H1 (cell line): ENCODE measurements at regions not wholly inside any gene's neighbourhood (a gene's known extent, or its start where the extent isn't known, plus 50 kb on each side); places are given as distances from the start of the nearest gene placed in this dataset.

Source experiments
- CTCF ChIA-PET: fragments of 300-600 bp; sonication (Branson Sonifier 250); formaldehyde crosslinking; loops from one replicate; lab custom pipeline; 2021; ENCODE audit not compliant: partially characterized antibody; lab: Charles Lee
- POLR2A ChIA-PET: fragments of 300-600 bp; sonication (Branson Sonifier 250); formaldehyde crosslinking; loops from one replicate; lab custom pipeline; 2021; ENCODE audit warnings: inconsistent platforms; ENCODE audit not compliant: partially characterized antibody; lab: Charles Lee
- DNase-seq, 2 experiments: peaks; one replicate each; pipeline versions ENCODE4 v3.0.0 to v3.0.0-alpha.2; 2010 to 2022; ENCODE audit warnings: low spot score in 2 of 2, low read depth in 1 of 2, mixed read lengths in 1 of 2
- FAIRE-seq: peaks from 2 replicates; lab custom pipeline; 2011; peaks lifted over from hg19 to GRCh38; lab: Jason Lieb, UNC
- H2AFZ ChIP-seq: 2 replicates; pipeline ENCODE4 v1.8.1; 2012; ENCODE audit warnings: low read length, inconsistent platforms
- H2AK5ac ChIP-seq: 2 replicates; pipeline ENCODE4 v1.6.1; 2013; ENCODE audit warnings: low read depth, low read length
- H2BK120ac ChIP-seq: replicated peaks from 2 replicates; pipeline ENCODE3; 2013; ENCODE audit warnings: low read depth, low read length, inconsistent platforms
- H2BK12ac ChIP-seq: 2 replicates; pipeline ENCODE4 v1.6.1; 2013; ENCODE audit warnings: low read depth, low read length
- H2BK15ac ChIP-seq: 2 replicates; pipeline ENCODE4 v1.6.1; 2013; ENCODE audit warnings: low read length
- H2BK20ac ChIP-seq: 2 replicates; pipeline ENCODE4 v1.6.1; 2013; ENCODE audit warnings: low read length
- H2BK5ac ChIP-seq: 2 replicates; pipeline ENCODE4 v1.6.1; 2013; ENCODE audit warnings: low read depth, low read length
- H3K14ac ChIP-seq: 2 replicates; pipeline ENCODE4 v1.6.1; 2013; ENCODE audit warnings: inconsistent platforms; ENCODE audit not compliant: insufficient read length
- H3K18ac ChIP-seq: 2 replicates; pipeline ENCODE4 v1.6.1; 2013; ENCODE audit warnings: low read length; ENCODE audit errors: extremely low read depth
- H3K23ac ChIP-seq: 2 replicates; pipeline ENCODE4 v1.6.1; 2013; ENCODE audit warnings: inconsistent platforms; ENCODE audit not compliant: insufficient read length
- H3K23me2 ChIP-seq: 2 replicates; pipeline ENCODE4 v1.6.1; 2013; ENCODE audit warnings: low read depth, low read length
- H3K27ac ChIP-seq: 2 replicates; pipeline ENCODE4 v1.6.1; 2011; ENCODE audit warnings: low read depth, low read length, inconsistent platforms
- H3K27me3 ChIP-seq, 4 experiments: replicated peaks in 1 of 4; 1 replicate in 1 of 4; 2 replicates in 3 of 4; pipeline versions ENCODE4 v1.6.1 to v1.8.1; 2011 to 2013; ENCODE audit warnings: low read length in 3 of 4, mild to moderate bottlenecking in 3 of 4, inconsistent platforms in 2 of 4, mixed read lengths in 2 of 4, moderate library complexity in 1 of 4; ENCODE audit not compliant: control insufficient read depth in 3 of 4, insufficient read depth in 3 of 4; ENCODE audit errors: extremely low read depth in 1 of 4
- H3K36me3 ChIP-seq, 4 experiments: 2 replicates each; pipeline versions ENCODE4 v1.6.1 to v1.8.1; 2011 to 2013; ENCODE audit warnings: mild to moderate bottlenecking in 4 of 4, low read length in 3 of 4, moderate library complexity in 2 of 4, control low read depth in 1 of 4, inconsistent platforms in 1 of 4; ENCODE audit not compliant: insufficient read depth in 4 of 4, control insufficient read depth in 2 of 4
- H3K4ac ChIP-seq: replicated peaks from 2 replicates; pipeline ENCODE3; 2013; ENCODE audit warnings: low read length, low read depth, mixed read lengths, inconsistent platforms; ENCODE audit not compliant: insufficient read length
- H3K4me1 ChIP-seq, 4 experiments: replicated peaks in 1 of 4; 1 replicate in 1 of 4; 2 replicates in 3 of 4; pipeline versions ENCODE4 v1.6.1 to v1.8.1; 2011 to 2013; ENCODE audit warnings: low read length in 3 of 4, inconsistent platforms in 2 of 4, mixed read lengths in 1 of 4; ENCODE audit not compliant: insufficient read depth in 4 of 4, control insufficient read depth in 3 of 4
- H3K4me2 ChIP-seq, 2 experiments: 2 replicates each; pipeline versions ENCODE4 v1.6.1 to v1.8.1; 2011 to 2013; ENCODE audit warnings: low read depth in 2 of 2, low read length in 2 of 2, control low read depth in 1 of 2, inconsistent platforms in 1 of 2, mild to moderate bottlenecking in 1 of 2; ENCODE audit not compliant: insufficient read depth in 1 of 2
- H3K4me3 ChIP-seq, 4 experiments: fragments of 200-600, 300-600 bp in 1 of 4; sonication (generic), shearing (Covaris generic), sonication (Bioruptor Twin) in 1 of 4; 2 replicates each; pipeline versions ENCODE4 v1.5.1 to v1.8.1; 2011 to 2016; ENCODE audit warnings: low read length in 4 of 4, low read depth in 3 of 4, control low read depth in 2 of 4, inconsistent platforms in 2 of 4, mild to moderate bottlenecking in 2 of 4, mixed read lengths in 1 of 4, moderate library complexity in 1 of 4; ENCODE audit not compliant: insufficient read depth in 2 of 4; ENCODE audit errors: extremely low read depth in 1 of 4
- H3K56ac ChIP-seq: replicated peaks from 2 replicates; pipeline ENCODE3; 2013; ENCODE audit warnings: low read depth, mild to moderate bottlenecking, mixed read lengths, low read length, inconsistent platforms; ENCODE audit not compliant: insufficient read length
- H3K79me1 ChIP-seq: 2 replicates; pipeline ENCODE4 v1.6.1; 2013; ENCODE audit warnings: low read depth, low read length, control low read depth
- H3K79me2 ChIP-seq, 2 experiments: 2 replicates each; pipeline versions ENCODE4 v1.6.1 to v1.8.1; 2012 to 2013; ENCODE audit warnings: low read length in 2 of 2, mild to moderate bottlenecking in 2 of 2, inconsistent platforms in 1 of 2; ENCODE audit not compliant: insufficient read depth in 2 of 2, control insufficient read depth in 1 of 2
- H3K9ac ChIP-seq, 4 experiments: replicated peaks in 1 of 4; 1 replicate in 1 of 4; 2 replicates in 3 of 4; pipeline versions ENCODE4 v1.6.1 to v1.8.1; 2011 to 2013; ENCODE audit warnings: low read depth in 3 of 4, low read length in 3 of 4, control low read depth in 2 of 4, mild to moderate bottlenecking in 2 of 4, moderate library complexity in 2 of 4, inconsistent platforms in 1 of 4; ENCODE audit errors: extremely low read depth in 1 of 4
- H3K9me3 ChIP-seq, 2 experiments: 2 replicates each; pipeline versions ENCODE4 v1.6.1 to v1.8.1; 2012 to 2013; ENCODE audit warnings: mild to moderate bottlenecking in 2 of 2, moderate library complexity in 2 of 2, control low read depth in 1 of 2, inconsistent platforms in 1 of 2, low read depth in 1 of 2, low read length in 1 of 2, mixed read lengths in 1 of 2; ENCODE audit not compliant: insufficient read depth in 2 of 2
- H4K20me1 ChIP-seq, 2 experiments: replicated peaks in 1 of 2; 2 replicates each; pipeline versions ENCODE3 to v1.8.1; 2011 to 2013; ENCODE audit warnings: inconsistent platforms in 2 of 2, low read length in 2 of 2, mild to moderate bottlenecking in 1 of 2; ENCODE audit not compliant: insufficient read depth in 2 of 2, control insufficient read depth in 1 of 2
- H4K5ac ChIP-seq: 2 replicates; pipeline ENCODE4 v1.6.1; 2013; ENCODE audit warnings: low read length, low read depth, mixed read lengths, inconsistent platforms; ENCODE audit not compliant: insufficient read length
- H4K8ac ChIP-seq: 2 replicates; pipeline ENCODE4 v1.8.0; 2013; ENCODE audit warnings: mild to moderate bottlenecking, moderate library complexity, low read length, inconsistent platforms; ENCODE audit not compliant: insufficient read depth; ENCODE audit errors: extremely low read depth
- H4K91ac ChIP-seq: replicated peaks from 2 replicates; pipeline ENCODE3; 2013; ENCODE audit warnings: low read length, mixed read lengths, inconsistent platforms; ENCODE audit not compliant: insufficient read length
- ATF2 ChIP-seq: IDR thresholded peaks from 2 replicates; pipeline ENCODE4 v1.6.1; 2012; ENCODE audit warnings: low read length, inconsistent platforms
- BACH1 ChIP-seq: IDR thresholded peaks from 2 replicates; pipeline ENCODE4 v1.6.1; 2012; ENCODE audit warnings: low read length, improper control_type of control experiment
- BRCA1 ChIP-seq: IDR thresholded peaks from 2 replicates; pipeline ENCODE4 v1.6.1; 2012; ENCODE audit warnings: low read depth, low read length, improper control_type of control experiment
- CBX5 ChIP-seq: fragments of 300-800, 300-1000 bp; sonication (generic); IDR thresholded peaks from 2 replicates; pipeline ENCODE4 v1.7.1; 2016; ENCODE audit warnings: antibody characterized with exemption, low read length, low read depth
- GABPA ChIP-seq: IDR thresholded peaks from 2 replicates; pipeline ENCODE4 v1.6.1; 2011; ENCODE audit warnings: mild to moderate bottlenecking, low read length, moderate library complexity, borderline replicate concordance; ENCODE audit not compliant: insufficient read depth
- GTF2F1 ChIP-seq: IDR thresholded peaks from 2 replicates; pipeline ENCODE4 v1.6.1; 2012; ENCODE audit warnings: low read depth, low read length, improper control_type of control experiment, borderline replicate concordance
- KDM1A ChIP-seq: fragments of 200-600, 300-600 bp; sonication (generic); IDR thresholded peaks from 2 replicates; pipeline ENCODE4 v1.7.1; 2016; ENCODE audit warnings: mild to moderate bottlenecking, low read length, borderline replicate concordance
- KDM4A ChIP-seq: IDR thresholded peaks from one replicate; pipeline ENCODE4 v1.7.1; 2012; ENCODE audit warnings: low read depth, mild to moderate bottlenecking, moderate library complexity, low read length, inconsistent platforms; ENCODE audit not compliant: severe bottlenecking
- KDM5A ChIP-seq: fragments of 200-600 bp; IDR thresholded peaks from 2 replicates; pipeline ENCODE4 v1.7.1; 2012; ENCODE audit warnings: mild to moderate bottlenecking, low read length, inconsistent platforms, mixed read lengths
- POU5F1 ChIP-seq: IDR thresholded peaks from 2 replicates; pipeline ENCODE4 v1.6.1; 2011; ENCODE audit warnings: low read depth, mild to moderate bottlenecking, low read length, moderate library complexity
- SP1 ChIP-seq: IDR thresholded peaks from 2 replicates; pipeline ENCODE4 v1.6.1; 2011; ENCODE audit warnings: low read depth, low read length
- USF2 ChIP-seq: IDR thresholded peaks from 2 replicates; pipeline ENCODE4 v1.6.1; 2011; ENCODE audit warnings: low read length, improper control_type of control experiment
- YY1 ChIP-seq: IDR thresholded peaks from 2 replicates; pipeline ENCODE4 v1.6.1; 2011; ENCODE audit warnings: low read depth, mild to moderate bottlenecking, low read length
- WGBS, 2 experiments: shearing (Covaris generic) in 1 of 2; methylation state at CpG; one replicate each; pipeline versions ENCODE4 v1.1.6 to v1.1.7; 2013 to 2015; ENCODE audit warnings: low lambda C conversion rate in 2 of 2, mixed read lengths in 2 of 2, inconsistent platforms in 1 of 2, low coverage in 1 of 2, missing lambda C conversion rate in 1 of 2; ENCODE audit not compliant: insufficient replicate concordance in 2 of 2, insufficient coverage in 1 of 2, insufficient read length in 1 of 2; ENCODE audit errors: extremely low coverage in 1 of 2, missing lambda C conversion rate in 1 of 2; 5-methylcytosine and 5-hydroxymethylcytosine counted together

- Histone ChIP-seq H3K9ac (no peak overlapping the region), H4K20me1 (no peaks in the 10 kb centered on the region), H3K4me2 (no peak overlapping the region), H3K23ac (no peak overlapping the region), H2AFZ (no peak overlapping the region), H4K5ac (no peak overlapping the region), H3K27ac (no peak overlapping the region), H3K36me3 (no peaks in the 10 kb centered on the region; a peak in 1 of 8 replicates), H3K79me2 (no peaks in the 10 kb centered on the region), H3K23me2 (no peaks in the 10 kb centered on the region), H3K4me3 (no peak overlapping the region), H2BK12ac (no peak overlapping the region), H2AK5ac (no peak overlapping the region), H3K4ac (no peak overlapping the region), H2BK120ac (no peak overlapping the region), H3K18ac (no peak overlapping the region), H3K4me1 (no peaks in the 10 kb centered on the region), H2BK15ac (no peak overlapping the region), H3K79me1 (no peaks in the 10 kb centered on the region), H3K9me3 (peaks cover 0 to 5% of the 10 kb centered on the region in 2 experiments; a peak in 1 of 4 replicates), H3K14ac (no peak overlapping the region), H4K91ac (no peak overlapping the region), H3K27me3 (no peaks in the 10 kb centered on the region), H4K8ac (no peak overlapping the region), H2BK5ac (no peak overlapping the region), H3K56ac (no peak overlapping the region), H2BK20ac (no peak overlapping the region)
- POLR2A ChIA-PET, result no interaction called here
- DNase-seq, result no peak
- no peak for FAIRE-seq
- 85% methylated on average over 1 of the region's 1 CpG; no CpG with 5 or more reads in 1 of the 2 experiments for WGBS, 2 experiments
- CTCF ChIA-PET, result interaction anchor here (0.9 to 2.5 kb wide), 2 partner anchors 53 to 71 kb away, joined by 3 to 8 read pairs; no protein-coding TSS in a partner anchor
- TF ChIP-seq KDM1A (no peak), USF2 (no peak), BRCA1 (no peak), KDM4A (no peak), GABPA (no peak), SP1 (no peak), KDM5A (no peak), ATF2 (no peak), GTF2F1 (no peak), POU5F1 (no peak), YY1 (no peak), BACH1 (no peak), CBX5 (no peak)
Measured at GRCh38 chr10:44804661-44805060, 106.5 kb upstream of the TMEM72 start.
